IPS DF 4.7 (cell line): ENCODE measurements at regions not wholly inside any gene's neighbourhood (a gene's known extent, or its start where the extent isn't known, plus 50 kb on each side); places are given as distances from the start of the nearest gene placed in this dataset.

ENCODE experiments used
- DNase-seq: peaks from one replicate; pipeline ENCODE4 v3.0.0-alpha.2; 2013; ENCODE audit warnings: low spot score; ENCODE audit errors: extremely low read depth

DNA sequence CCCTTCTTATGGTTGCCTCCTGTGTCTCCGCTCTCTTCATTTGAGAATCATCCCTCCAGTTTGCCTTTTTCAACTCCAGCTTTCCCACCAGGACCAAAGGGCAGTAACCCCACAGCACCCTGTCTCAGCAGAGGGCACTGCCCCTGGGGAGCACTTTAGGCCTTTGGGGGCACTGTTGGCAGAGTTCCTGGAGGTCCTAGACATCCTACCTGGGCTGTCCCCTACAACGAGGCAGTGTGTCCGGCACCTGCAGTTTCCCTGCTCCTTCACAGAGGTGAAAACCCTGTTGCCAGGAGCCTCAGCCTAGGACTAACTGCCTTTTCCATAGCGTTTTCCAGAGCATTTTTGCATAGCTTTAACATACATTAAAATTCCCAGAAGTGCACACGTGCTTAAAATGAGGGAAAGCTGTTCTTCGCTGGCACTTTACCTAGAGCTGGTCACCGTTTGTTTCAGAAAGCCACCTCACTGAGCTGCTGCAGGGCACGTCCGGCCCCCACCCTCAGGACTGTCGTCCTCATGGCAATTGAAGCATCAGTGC is 234.9 kb downstream of the TEX29 start:
- no peak for DNase-seq

DNA sequence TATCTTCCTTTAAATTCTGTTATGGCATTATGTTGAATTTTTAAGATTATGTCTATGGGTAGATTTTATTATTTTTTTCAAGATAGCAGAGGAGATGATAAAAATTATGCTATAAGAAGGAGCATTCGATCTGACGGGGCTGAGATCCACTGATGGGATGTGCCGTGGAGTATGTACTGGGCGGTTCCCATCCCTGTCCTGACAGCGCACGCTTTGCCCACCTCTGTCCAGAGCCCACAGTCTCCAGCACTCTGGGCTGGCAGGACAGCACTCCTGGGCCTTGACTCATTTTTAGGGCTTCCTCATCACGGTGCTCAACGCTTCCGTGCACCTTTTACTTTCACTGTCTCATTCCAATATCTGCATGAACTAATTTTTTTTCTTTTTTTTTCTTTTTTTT is 235.5 kb downstream of the TEX29 start:
- no peak for DNase-seq

DNA sequence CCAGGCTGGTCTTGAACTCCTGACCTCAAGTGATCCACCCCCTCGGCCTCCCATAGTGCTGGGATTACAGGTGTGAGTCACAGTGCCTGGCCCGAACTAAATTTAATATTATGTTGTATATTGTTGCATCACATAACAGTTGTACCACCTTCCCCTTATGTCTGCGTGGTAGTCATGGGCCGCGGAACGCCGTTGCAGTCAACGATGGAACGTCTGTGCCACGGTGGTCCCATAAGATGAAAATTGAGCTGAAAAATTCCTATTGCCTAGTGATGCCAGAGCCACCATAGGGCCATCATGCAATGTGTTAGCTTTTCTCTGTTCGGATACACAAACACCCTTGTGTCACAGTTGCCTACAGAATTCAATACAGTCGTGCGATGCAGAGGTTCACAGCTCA is 236.1 kb downstream of the TEX29 start:
- DNase-seq, result no peak

DNA sequence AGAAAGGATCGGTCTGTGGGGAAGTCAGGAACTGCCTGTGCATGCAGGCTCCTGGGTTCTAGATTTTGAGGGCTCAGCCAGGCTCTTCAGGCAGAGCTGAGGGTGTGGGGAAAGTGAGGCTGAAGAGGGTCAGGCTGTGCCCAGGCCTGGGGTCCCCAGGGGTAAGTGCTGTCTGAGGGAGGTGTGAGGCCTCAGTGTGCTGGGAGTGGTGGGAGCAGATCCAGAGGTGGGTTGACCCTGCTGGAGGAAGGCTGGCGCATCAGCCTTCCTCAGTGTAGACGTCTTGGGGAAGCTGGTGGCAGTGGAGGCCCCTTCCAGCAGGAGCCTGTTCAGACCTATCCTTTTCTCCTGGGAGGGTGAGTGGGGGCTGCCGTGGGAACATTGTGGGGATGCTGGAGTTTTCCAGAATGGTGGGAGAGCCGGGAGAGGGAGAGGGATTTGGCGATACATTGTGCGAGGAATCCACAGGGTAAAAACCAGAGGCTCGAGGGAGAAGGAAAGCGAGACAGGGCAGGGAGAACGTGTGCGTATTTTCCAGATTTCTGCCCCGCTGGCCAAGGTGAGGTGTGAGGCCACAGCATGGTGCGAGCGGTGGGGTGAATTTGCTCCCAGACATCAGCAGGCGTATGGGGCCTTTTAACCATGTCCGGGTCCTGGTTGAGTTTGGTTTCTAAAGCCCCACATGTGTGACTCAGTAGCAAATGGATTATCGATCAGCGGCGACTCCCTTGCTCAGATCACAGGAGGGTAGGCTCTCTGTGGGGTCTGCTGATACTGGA is 237.7 kb downstream of the TEX29 start:
- DNase-seq, result no peak

DNA sequence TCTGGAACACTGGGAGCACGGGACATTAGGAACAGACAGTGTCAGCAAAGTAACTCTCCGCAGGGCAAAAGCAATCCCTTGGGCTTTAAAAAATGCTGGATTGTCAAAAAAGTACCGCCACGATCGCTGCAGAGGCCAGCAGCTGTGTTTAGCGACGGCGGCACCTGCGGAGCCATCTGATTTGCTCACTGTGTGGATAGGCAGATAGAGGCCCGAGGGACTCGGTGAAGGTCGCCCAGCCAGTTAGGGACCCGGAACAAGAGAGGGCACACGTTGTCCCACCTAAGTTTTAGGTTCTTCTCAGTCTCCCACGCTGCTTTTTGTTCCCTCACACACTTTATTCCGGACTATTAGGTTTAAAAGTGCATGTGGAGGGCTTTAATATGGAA is 238.3 kb downstream of the TEX29 start:
- DNase-seq, result no peak

DNA sequence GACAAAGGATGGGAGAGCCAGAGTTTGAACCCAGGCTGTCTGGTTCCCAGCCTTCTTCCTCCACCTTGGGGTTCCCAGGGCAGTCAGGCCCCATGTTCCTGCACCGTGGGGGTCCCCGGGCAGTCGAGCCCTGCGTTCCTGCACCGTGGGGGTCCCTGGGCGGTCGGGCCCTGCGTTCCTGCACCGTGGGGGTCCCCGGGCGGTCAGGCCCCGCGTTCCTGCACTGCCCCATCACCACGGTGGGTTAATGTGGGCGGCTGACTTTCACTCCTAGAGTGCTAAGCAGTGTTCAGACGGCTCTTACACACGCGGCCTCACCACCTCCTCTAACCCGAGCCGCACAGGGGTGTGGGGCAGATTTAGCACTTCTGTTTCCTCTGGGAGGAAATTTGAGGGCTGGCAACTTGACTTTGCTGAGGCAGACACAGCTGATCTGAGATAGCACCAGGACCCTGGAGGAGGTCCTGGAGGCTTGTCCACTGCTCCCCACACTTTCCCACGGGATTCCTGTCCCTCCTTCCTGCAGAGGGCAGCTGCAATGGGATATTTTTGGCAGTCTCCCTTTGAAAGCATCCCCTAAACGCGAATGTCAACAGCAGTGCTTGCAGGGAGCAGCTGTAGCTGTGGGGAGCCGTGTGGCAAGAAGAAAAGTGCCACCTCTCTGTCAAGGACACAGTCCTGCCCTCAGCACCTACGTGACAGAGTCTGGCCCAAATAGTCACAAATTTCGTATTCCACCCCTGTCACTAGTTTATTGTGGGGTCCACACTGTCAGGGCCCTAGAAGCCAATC is 239.4 kb downstream of the TEX29 start:
- no peak for DNase-seq

DNA sequence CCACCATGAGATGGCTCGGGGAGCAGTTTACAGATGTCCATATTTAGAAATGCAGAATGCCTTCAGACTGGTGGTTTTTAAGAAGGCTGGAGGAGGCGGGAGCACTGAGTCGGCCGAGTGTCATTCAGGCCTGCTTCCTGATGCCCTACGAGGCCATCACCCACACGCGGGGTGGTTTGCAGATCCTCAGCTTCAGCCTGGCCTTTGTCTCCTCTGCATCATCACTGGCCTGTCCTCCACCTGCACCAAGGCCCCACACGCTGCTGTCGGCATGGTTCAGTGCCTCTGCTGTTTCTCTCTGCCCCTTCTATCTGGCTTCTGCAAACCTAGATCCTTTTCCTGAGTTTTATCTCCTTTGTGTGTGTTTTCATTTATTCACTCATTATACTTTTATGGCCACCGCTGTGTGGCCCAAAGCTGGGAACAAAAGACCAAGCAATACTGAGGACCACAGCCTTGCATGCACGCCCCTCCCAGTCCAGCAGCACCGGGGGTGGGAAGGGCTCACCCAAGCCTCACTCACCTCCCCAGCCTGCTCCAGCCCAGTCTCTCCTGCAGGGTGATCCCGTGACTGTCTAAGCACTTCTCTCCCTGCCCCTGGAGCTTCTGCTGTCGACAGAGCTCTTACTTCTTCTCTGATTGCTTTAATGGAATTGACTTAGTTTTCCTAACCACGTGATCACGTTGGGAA is 240.8 kb downstream of the TEX29 start:
- no peak for DNase-seq

DNA sequence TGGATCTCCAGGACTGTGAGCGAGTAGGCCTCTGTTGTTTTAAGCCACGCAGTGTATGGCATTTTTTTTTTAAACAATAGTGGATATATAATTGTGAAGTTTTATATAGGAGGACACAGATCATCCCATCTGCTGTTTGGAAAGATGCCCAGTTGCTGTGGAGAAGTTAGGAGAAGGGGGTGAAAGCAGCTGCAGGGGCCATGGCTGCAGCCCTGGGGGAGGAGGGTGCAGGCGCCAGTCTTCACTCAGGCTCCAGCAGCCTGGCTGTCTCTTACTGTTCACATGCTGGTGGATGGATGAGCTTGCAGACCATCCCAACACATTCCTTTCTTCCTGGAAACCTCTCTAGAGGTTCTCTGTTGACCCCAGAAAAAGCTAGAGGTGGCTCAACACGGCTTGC is 242.3 kb downstream of the TEX29 start:
- DNase-seq, result no peak

DNA sequence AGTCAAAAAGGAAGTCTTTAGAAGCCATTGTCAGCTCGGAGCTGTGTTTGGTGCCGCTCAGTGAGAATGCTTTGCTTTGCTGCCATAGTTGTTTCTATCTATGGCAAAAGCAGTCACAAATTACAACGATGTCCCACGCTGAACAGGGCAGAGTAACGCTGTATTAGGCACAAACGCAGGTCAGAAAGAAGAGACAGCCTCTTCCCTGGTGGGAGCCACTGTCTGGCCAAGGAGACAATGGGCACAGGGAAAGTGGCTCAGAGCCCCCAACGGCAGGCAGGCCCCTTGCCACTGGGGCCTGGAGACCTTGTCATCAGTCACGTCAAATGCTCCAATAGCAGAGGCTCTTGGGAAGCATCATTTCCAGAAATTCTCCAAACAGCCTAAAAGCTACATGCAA is 244.2 kb downstream of the TEX29 start:
- no peak for DNase-seq

DNA sequence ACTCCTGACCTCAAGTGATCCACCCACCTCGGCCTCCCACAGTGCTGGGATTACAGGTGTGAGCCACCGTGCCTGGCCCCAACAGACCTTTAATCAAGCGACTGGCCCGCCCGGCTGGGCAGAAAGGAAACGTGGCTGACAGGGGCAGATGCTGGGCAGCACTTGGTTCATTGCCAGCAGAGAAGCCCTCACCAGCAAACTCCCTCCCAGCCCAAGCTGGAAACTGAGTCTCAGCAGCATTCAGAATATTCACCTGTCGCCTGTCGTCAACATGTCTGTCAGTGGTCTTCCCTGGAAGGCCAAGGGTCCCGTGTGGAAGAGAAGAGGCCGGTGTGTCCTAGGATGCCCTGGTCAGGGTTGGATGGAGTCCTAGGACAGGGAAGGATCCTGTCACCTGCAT is 245.0 kb downstream of the TEX29 start:
- DNase-seq, result no peak

DNA sequence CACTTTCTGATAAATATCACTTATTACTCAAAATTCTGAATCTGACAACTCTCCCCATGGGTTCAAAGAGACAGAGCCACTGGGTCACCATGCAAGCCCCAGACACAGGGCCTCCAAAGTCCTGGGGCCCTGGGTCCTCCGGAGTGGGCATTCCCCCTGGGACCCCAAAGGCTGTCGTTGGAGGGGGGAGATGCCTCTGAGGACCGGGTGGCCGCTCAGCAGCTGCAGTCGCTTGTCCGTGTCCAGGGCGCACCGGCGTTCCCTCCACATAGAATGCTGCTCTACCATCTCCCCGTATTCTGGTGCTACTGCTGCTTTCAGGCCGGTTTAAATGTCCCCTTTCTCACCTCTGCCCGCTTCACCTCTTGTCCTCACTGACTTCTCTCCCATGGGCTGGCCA is 246.1 kb downstream of the TEX29 start:
- DNase-seq, result no peak

DNA sequence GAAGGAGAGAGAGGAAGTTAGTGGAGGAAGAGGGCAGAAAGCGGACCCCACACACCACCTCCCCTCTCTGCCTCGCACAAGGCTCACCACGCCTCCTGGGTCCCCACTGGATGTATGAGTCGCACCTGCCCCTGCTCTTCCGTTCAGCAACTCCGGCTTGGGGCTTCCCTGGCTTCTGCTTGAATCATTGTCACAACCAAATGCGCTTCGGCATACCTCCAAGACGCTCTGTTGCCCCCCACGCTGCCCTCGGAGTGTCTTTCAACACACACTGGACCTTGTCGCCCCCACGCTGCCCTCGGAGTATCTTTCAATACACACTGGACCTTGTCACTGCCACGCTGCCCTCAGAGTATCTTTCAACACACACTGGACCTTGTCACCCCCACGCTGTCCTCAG is 247.2 kb downstream of the TEX29 start:
- DNase-seq, result no peak

DNA sequence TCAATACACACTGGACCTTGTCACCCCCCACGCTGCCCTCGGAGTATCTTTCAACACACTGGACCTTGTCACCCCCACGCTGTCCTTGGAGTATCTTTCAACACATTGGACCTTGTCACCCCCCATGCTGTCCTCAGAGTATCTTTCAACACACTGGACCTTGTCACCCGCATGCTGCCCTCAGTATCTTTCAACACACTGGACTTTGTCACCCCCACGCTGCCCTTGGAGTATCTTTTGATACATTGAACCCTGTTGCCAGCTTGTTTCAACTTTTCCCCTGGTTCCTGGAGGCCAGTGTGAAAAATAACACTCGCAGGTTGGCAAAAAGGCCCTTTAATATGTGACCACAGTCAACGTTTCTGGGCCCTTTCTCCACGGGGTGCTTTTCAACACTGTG is 247.8 kb downstream of the TEX29 start:
- no peak for DNase-seq

DNA sequence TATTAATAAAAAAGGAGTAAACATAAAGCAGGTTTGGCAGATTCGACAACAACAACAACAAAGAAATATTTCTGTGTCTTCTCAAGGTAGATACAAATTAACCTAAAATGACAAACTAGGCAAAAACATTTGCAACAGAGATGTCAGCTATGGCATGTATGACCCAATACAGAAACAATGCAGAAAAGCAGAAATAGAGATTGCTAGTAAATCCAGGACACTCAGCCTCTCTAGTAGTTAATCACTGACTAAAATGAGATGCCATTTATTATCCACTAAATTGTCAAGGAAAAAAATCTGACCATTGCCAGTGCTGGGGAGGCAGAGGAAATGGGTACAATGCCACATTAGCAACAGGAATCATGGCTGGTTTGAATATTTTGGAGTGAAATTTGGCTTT is 250.5 kb downstream of the TEX29 start:
- DNase-seq, result no peak

DNA sequence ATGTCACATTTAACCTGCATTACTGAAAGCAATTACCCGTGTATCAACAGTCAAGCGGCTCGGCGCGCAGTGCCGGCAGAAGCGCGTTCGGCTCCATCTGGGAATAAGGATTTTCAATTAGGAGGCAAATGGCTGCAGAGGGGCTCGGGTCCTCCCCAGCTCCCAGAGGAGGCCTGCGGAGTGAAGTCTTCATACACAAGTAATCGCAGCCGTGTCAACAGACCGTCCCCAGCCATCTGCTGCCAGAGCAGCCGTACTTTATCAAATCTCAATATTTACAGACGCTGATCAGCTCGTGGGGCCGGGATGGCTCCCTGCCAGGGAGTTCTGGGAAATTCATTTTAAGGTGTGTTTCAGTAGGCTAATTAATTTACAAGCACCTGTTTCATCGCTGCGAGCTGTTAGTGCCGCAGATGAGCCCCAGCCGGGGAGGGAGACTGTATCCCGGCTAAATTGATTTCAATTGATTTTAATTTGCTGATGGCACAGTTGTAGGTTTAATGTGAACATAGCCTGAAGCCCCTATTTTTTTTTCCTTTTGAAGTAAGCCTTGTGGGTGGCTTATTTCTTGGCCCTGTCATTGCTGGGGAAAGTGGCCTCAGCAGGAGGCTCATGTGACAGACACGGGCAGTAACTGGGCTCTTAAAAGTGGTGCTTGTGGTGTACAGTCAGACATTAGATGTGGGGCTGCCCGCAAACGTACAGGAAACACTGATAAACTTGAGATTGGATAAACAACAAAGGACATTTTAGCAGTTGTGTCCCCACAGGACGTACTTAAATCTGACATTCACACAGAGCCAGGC is 252.7 kb downstream of the TEX29 start:
- no peak for DNase-seq

DNA sequence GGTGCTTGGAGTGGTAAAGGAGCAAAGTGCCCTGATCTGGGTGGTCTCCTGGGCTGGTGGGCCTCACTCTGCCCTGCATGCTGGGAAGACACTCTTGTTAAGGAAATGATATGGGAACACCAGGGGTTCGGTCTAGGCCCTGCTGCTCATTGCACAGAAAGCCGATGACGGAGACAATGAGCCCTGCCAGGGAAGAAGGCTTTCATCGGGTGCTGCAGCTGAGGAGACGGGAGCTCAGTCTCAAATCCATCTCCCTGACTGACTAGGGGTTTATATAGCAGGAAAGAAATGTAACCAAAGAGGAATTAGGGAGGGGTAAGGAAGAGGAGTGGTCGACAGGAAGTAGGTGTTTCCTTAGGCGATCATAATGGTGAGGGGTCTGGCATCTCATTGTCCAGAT is 253.4 kb downstream of the TEX29 start:
- no peak for DNase-seq

DNA sequence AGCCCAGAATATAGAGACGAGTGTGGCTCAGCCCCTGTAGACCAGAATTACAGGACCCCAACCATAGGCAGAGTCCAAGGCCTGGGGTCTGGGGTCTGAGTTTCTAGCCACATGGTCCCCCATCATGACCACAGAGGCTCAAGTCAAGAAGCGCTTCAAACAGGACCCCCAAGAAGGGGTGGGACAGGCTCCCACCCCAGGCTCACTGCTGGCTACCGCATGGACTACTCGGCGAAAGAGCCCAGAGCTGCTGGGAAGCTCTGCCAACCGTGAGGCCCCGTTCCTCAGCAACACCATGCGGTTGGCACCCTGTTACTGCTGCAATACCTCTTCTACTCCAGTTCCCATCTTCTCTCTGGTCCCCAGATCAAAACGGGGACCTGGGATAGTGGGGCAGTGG is 254.8 kb downstream of the TEX29 start:
- no peak for DNase-seq

DNA sequence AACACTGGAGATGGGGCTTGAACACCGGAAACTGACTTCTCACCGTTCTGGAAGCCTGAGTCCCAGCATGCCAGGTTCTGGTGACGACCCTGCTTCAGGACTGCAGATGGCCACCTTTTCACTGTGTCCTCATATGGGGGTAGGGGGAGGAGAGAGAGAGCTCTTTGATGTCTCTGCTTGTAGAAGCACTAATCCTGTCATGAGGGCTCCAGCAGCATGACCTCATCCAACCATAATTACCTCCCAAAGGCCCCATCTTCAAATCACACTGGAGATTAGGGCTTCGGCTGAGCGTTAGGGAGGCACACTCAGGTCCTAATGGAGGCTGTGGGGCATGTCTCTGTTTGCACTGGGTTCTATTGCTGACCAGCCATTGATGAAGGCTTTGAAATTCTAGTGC is 255.3 kb downstream of the TEX29 start:
- no peak for DNase-seq

DNA sequence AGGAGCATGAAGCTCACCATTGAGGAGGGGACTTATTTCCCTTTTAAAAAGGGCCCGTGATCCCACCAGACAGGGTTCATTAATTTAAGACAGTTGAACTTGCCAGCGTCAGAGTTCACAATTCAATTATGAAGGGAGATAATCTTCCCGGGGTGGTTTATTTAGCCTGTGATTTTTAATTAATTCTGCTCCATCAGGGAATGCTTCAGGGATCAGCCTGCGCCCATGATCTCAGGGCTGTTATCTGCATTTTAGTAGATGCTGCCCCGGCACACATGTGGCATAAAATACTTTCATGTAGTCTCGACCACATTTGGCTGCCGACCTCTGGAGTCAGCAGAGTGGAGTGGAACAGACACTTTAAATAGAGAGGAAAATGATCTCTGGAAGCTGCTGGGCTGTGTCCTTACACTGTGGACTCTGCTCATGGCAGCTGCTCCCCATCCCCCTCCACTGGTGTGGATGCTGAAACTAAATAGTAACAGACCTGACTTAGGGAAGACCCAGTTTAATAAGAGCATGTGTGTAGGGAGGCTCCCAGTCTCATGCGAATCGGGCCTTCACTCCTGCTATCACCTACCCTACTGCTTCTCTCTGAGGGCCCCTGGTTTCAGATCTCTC is 256.9 kb downstream of the TEX29 start:
- no peak for DNase-seq

DNA sequence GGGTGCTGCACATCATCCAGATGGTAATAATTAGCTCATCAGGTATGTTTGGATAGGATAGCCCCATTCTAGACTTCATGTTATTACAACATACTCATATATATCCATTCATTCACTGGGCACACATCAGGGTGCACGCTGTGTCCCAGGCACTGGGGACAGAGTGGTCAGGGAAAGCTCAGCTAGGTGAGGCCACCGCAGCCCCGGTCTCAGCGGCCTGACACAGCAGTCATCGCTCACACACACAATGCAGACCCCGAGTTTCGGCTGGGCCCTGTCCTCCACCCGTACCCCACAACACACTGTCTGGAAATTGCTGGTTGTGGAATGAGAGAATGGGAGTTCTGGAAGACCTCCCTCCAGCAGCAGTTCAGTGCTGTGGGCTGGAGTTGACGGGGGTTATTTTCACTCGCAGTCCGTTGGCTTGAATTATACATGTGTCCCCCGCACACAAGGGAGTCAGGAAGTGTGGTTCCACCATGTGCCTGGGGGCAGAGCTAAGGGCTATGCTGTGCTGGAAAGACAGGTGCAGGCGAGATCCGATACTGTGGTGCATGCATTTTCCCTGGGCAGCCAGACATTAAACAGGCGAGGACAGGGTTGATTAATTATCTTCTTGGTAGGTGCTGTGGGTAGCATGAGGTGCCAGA is 257.6 kb downstream of the TEX29 start:
- DNase-seq, result no peak
